HG02571 (cell line): ENCODE measurements at regions not wholly inside any gene's neighbourhood (a gene's known extent, or its start where the extent isn't known, plus 50 kb on each side); places are given as distances from the start of the nearest gene placed in this dataset.
"Not testable (repeated sequence)": the region's sequence is repeated elsewhere in the genome, so short reads cannot be mapped to it uniquely, and the experiment has no call there.

Experiments used
- ATAC-seq: cut with Tn5 transposase; IDR thresholded peaks from one replicate; pipeline ENCODE4 v1.9.1; 2021; ENCODE audit warnings: mild to moderate bottlenecking, moderate library complexity; ENCODE audit not compliant: unreplicated experiment

DNA sequence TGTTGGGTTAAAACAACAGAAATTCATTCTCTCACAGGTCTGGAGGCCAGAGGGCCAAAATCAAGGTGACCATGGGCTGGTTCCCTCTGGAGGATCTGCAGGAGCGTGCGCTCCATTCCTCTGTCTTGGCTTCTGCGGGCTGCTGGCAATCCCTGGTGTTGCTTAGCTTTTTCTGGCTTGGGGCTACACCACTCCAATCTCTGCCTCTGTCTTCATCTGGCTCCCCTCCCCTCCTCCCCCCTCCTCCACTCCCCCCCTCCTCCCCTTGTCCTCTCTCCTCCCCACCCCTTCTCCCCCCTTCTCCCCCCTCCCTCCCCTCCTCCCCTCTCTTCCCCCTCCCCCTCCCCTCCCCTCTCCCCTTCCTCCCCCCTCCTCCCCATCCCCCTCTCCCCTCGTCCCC, 321.3 kb upstream of the ARID1B start:
- no peak for ATAC-seq

- ATAC-seq: no peak
Observed at GRCh38 chr6:156454867-156455266, 322.3 kb upstream of the ARID1B start.

DNA sequence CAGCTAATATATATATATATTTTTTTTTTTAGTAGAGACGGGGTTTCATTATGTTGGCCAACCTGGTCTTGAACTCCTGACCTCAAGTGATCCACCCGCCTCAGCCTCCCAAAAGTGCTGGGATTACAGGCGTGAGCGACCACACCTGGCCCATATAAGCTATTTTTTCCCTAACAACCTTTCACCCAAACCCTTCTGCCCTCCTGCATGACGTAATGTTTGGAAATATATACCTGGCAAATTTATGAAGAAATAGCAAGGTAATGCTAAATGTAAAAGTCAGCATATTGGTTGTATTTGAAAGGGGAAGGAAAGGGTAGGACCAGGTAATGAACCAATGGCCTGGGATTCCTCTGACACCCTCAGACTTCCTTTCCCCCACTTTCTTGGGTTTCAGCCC, 325.5 kb upstream of the ARID1B start:
- ATAC-seq: no peak

GRCh38 chr6:156451088-156451487, 326.1 kb upstream of the ARID1B start:
- ATAC-seq: no peak

- ATAC-seq: no peak
Observed at GRCh38 chr6:156450421-156450820, 326.8 kb upstream of the ARID1B start.

DNA sequence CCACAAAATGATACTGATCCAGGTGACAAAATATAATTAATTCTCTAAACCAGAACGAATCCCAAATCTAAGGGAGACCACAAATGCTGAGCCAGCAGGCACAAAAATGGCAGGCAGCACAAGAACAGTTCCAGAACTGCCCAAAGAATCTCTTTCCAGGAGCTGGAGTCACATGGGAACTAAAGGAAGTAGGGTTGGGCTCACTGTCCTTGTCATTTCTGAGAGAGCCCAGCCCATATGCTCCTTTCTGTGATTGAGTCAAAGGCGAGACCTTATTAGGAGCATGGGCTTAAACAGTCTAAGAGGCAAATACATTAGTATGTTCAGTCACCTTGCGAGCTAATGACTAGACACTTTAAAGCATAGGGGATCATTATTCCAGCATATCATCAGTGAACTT, 327.6 kb upstream of the ARID1B start:
- no peak for ATAC-seq

- no peak for ATAC-seq
Observed at GRCh38 chr6:156449128-156449527, 328.1 kb upstream of the ARID1B start.

DNA sequence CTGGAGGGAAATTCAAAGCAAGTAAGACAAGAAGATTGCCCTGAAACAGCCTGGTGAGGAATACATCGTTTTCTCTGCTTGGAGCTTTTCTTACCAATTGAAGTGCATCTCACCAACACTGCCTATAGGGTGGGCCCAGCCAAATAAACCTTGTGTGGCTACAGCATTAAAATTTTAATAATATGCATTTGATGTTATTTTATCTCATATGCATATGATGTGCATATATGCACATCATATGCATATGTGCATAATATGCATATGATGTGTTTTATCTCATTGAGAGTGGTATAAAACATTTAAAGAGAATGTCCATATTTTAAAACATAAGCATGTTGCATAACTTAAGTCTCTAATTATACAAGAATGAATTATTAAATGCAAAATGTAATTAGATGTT, 328.6 kb upstream of the ARID1B start:
- no peak for ATAC-seq

GRCh38 chr6:156440688-156441087, 336.5 kb upstream of the ARID1B start:
- ATAC-seq: no peak

GRCh38 chr6:156438350-156438923, 338.7 kb upstream of the ARID1B start:
- no peak for ATAC-seq

GRCh38 chr6:156437121-156437879, 339.9 kb upstream of the ARID1B start:
- ATAC-seq: no peak

GRCh38 chr6:156434795-156435190, 342.4 kb upstream of the ARID1B start:
- ATAC-seq: no peak

- ATAC-seq: no peak
Observed at GRCh38 chr6:156434049-156434794, 343.0 kb upstream of the ARID1B start.

GRCh38 chr6:156432543-156432942, 344.6 kb upstream of the ARID1B start:
- ATAC-seq: no peak

DNA sequence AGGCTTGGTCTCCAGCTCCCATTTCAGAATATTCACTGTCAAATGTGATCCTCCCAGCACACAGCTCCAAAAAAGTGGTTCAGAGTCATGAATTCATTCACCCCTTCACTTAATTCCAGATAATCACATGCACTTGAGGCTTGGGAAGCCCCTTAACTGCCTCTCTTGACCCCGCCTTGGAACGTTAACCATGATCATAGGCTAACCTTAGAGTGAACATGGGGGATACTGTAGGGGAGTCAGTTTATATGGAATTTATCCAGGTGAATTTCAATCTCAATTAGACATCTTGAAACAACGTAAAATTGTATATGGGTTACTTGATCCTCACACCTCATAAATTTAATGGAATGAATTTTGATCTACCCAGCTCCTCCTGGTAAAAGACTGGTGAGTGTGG, 346.8 kb upstream of the ARID1B start:
- ATAC-seq: no peak

DNA sequence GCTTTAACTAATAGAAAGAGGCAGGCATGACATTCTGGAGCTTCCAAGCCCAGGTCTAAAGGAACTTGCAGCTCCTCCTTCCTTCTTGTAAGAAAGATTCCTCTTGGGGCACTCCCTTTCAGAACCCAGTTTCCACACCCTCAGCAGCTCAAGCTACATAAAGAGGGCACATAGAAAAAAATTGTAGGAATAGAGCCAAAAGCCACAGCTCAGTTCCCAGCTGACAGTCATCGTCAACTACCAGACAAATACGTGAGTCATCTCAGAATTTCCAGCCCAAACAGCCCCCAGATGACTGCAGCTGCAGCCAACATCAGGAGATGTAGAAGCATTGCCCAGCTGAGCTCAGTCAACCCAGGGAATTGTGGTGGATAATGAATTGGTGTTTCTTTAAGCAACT, 349.8 kb upstream of the ARID1B start:
- no peak for ATAC-seq

GRCh38 chr6:156425359-156426020, 351.7 kb upstream of the ARID1B start:
- ATAC-seq: no peak

GRCh38 chr6:156423829-156424228, 353.3 kb upstream of the ARID1B start:
- ATAC-seq: no peak

DNA sequence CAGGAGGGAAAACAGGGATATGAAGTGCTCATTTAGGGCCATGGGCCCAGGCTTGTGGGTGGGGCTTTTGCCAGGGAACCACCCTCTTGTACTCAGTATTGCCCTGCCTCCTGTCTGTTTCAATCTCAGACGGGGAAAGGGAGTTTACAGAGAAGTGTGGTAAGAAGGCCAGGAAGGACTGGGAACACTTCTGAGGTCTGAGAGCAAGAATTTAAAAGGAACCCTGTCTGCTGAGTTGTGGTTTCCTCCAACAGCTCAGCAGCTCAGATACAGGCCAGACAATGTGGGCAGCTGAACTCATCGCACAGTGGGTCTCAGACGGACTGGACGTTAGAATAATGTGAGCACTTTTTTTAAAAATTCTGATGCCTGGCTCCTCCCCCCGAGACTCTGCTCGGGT, 354.1 kb upstream of the ARID1B start:
- ATAC-seq: no peak

DNA sequence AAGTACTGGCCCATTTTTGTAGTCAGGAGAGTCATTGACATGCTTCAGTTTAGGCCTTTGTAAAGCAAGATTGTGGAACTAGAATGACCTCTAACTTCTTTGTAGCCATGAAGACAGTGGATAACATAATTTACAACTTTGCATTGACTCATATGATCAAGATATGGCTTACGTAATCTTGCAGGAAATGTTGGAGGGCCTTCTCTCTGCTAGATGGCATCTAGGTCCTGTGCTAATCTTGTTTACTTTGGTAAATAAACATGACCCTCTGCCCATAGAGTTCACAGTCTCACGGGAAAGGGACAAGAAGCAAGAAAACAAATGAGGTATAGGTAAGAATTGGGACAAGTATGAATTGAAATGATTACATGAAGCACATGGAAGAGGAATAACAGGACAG, 355.2 kb upstream of the ARID1B start:
- no peak for ATAC-seq

GRCh38 chr6:156421301-156421700, 355.9 kb upstream of the ARID1B start:
- ATAC-seq: not testable (repeated sequence)
